ENCODE measurements at regions not wholly inside any gene's neighbourhood (a gene's known extent, or its start where the extent isn't known, plus 50 kb on each side); places are given as distances from the start of the nearest gene placed in this dataset.

DNA sequence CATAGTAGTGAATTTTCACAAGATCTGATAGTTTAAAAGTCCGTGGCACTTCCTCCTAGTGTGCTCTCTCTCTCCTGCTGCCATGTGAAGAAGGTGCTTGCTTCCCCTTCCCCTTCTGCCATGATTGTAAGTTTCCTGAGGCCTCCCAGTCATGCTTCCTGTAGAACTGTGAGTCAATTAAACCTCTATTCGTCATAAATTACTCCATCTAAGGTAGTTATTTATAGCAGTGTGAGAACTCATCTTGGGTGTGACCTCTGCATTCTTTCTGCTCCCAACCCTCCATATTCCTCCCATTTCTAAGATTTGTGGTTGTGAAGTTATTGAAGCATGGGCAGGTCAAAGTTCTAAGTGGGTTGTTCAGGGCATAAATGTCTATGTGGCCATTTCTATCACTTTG lies 62.1 kb upstream of the ADAMTS18 start:
- TF ChIP-seq POLR2A (IDR thresholded peaks at IDR 0.05) = no peak
- TF ChIP-seq, protein P1, sequence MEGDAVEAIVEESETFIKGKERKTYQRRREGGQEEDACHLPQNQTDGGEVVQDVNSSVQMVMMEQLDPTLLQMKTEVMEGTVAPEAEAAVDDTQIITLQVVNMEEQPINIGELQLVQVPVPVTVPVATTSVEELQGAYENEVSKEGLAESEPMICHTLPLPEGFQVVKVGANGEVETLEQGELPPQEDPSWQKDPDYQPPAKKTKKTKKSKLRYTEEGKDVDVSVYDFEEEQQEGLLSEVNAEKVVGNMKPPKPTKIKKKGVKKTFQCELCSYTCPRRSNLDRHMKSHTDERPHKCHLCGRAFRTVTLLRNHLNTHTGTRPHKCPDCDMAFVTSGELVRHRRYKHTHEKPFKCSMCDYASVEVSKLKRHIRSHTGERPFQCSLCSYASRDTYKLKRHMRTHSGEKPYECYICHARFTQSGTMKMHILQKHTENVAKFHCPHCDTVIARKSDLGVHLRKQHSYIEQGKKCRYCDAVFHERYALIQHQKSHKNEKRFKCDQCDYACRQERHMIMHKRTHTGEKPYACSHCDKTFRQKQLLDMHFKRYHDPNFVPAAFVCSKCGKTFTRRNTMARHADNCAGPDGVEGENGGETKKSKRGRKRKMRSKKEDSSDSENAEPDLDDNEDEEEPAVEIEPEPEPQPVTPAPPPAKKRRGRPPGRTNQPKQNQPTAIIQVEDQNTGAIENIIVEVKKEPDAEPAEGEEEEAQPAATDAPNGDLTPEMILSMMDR (IDR thresholded peaks at IDR 0.05) = no peak

Measured in stomach (tissue), 4 donors.